VCaP (cell line): ENCODE measurements at regions not wholly inside any gene's neighbourhood (a gene's known extent, or its start where the extent isn't known, plus 50 kb on each side); places are given as distances from the start of the nearest gene placed in this dataset.

Source experiments
- H3K27ac ChIP-seq: fragments of 450-650 bp; 2 replicates; pipeline ENCODE4 v1.5.1; 2017
- CTCF ChIP-seq: fragments of 450-650 bp; conservative IDR thresholded peaks from 2 replicates; pipeline ENCODE4 v1.5.1; 2017; ENCODE audit warnings: mild to moderate bottlenecking, moderate library complexity

GRCh38 chr5:6904860-6905259 is 191.6 kb downstream of the TENT4A start:
- no peak for TF ChIP-seq CTCF
- no peak overlapping the region for H3K27ac ChIP-seq

GRCh38 chr5:6905423-6905822 is 192.2 kb downstream of the TENT4A start:
- no peak overlapping the region for H3K27ac ChIP-seq
- no peak for TF ChIP-seq CTCF

- H3K27ac ChIP-seq: no peak overlapping the region
- TF ChIP-seq CTCF: no peak
Measured at GRCh38 chr5:6905883-6906282, 192.7 kb downstream of the TENT4A start.

- TF ChIP-seq CTCF: no peak
- no peak overlapping the region for H3K27ac ChIP-seq
Measured at GRCh38 chr5:6907320-6907918, 194.2 kb downstream of the TENT4A start.

GRCh38 chr5:6909901-6910300 is 196.7 kb downstream of the TENT4A start:
- TF ChIP-seq CTCF: no peak
- H3K27ac ChIP-seq: no peak overlapping the region

GRCh38 chr5:6910950-6911349 is 197.7 kb downstream of the TENT4A start:
- TF ChIP-seq CTCF: no peak
- H3K27ac ChIP-seq: no peak overlapping the region

GRCh38 chr5:6914347-6914746 is 201.1 kb downstream of the TENT4A start:
- TF ChIP-seq CTCF: no peak
- H3K27ac ChIP-seq: no peak overlapping the region
